ENCODE measurements at regions not wholly inside any gene's neighbourhood (a gene's known extent, or its start where the extent isn't known, plus 50 kb on each side); places are given as distances from the start of the nearest gene placed in this dataset.

DNA sequence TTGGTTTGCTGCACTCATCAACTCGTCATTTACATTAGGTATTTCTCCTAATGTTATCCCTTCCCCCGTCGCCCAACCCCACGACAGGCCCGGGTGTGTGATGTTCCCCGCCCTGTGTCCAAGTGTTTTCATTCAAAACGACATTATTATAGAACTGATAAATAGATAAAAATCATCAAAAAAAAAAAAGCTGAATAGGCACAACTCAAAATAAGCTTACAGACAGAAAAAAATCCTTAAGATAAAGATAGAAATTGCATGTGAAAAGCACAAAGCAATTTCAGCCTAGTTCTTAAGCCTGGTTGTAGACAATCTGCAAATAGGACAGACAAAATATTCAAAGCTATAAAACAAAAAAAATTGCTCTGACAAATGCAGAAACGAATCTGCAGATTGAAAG, 142.9 kb upstream of the LNX1 start:
- Histone ChIP-seq H3K27ac (ENCODE audit: low read depth in 1 of 2, low read length in 1 of 2) (no peak overlapping the region), H3K4me3 (ENCODE audit: low read length in 2 of 2) (no peak overlapping the region), H3K36me3 (ENCODE audit: control insufficient read depth in 2 of 2, insufficient read depth in 2 of 2, low read length in 1 of 2) (no peaks in the 10 kb centered on the region), H3K9me3 (ENCODE audit: control insufficient read depth in 2 of 2, insufficient read depth in 1 of 2, low read length in 1 of 2) (no peaks in the 10 kb centered on the region), H3K4me1 (ENCODE audit: control insufficient read depth in 2 of 2, insufficient read depth in 2 of 2, low read length in 2 of 2) (no peaks in the 10 kb centered on the region), H3K27me3 (ENCODE audit: control insufficient read depth in 2 of 2, insufficient read depth in 1 of 2, low read length in 1 of 2) (no peaks in the 10 kb centered on the region)
- WGBS = 91% methylated on average over 8 of the region's 8 CpGs
- DNase-seq (ENCODE audit: low read depth in 6 of 9, low spot score in 9 of 9) = no peak

DNA sequence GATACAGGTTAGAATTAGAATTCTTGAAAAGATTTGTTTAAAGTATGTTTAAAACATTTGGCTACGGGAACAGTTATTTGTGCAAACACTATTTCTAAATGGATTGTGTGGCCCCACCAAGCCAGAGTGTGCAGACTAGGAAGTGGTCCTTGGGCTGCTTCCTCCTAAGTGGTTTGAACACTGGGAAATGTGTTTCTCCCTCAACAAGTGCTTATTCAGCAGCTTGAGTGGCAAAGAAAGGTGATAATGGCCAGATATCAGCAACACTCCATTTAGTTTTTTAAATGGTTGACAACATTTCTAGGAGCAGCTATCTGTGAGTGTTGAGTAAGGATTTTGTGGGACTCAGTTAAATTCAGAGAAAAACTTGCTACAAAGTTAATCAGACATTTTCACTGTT, 141.4 kb upstream of the LNX1 start:
- Histone ChIP-seq H3K27ac (ENCODE audit: low read depth in 1 of 2, low read length in 1 of 2) (no peak overlapping the region), H3K4me1 (ENCODE audit: control insufficient read depth in 2 of 2, insufficient read depth in 2 of 2, low read length in 2 of 2) (no peaks in the 10 kb centered on the region), H3K27me3 (ENCODE audit: control insufficient read depth in 2 of 2, insufficient read depth in 1 of 2, low read length in 1 of 2) (no peaks in the 10 kb centered on the region), H3K4me3 (ENCODE audit: low read length in 2 of 2) (no peak overlapping the region), H3K36me3 (ENCODE audit: control insufficient read depth in 2 of 2, insufficient read depth in 2 of 2, low read length in 1 of 2) (no peaks in the 10 kb centered on the region), H3K9me3 (ENCODE audit: control insufficient read depth in 2 of 2, insufficient read depth in 1 of 2, low read length in 1 of 2) (no peaks in the 10 kb centered on the region)
- no peak for DNase-seq (ENCODE audit: low read depth in 6 of 9, low spot score in 9 of 9)
- 62% methylated on average over 1 of the region's 1 CpG for WGBS

DNA sequence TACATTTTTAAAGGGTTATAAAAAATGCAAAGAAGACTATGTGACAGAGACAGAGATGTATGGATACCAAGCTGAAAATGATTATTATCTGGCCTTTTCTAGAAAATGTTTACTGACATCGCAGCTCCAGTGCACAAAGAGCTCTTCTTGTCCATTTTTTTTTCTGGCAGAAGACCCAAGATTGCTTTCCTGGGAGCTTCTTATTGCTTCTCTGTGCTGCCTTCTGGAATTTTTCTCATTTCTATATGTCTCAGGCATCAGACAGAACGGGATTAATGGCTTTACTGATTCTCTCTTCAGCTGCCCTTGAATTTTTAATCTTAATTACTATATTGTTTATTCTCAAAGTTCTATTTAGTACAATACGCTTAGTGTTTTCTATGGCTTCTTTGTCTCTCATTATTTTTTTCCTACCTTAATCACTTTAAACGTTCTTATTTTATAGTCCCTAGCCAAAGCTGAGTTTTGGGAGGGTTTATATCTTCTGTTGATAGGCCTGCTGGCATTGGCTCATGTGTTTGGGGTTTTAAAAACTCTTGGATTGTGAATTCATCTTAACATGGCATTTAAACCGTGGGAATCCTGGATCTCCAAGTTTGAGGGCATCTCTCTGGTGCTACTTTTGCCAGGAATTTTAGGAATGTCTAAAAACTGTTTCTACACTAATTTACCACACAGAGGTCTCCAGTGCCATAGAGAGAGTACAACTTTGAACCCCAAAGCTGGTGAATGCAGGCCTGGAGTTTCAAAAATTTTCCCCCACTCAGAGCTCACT, 138.9 kb upstream of the LNX1 start:
- no peak overlapping the region for H3K4me3 ChIP-seq (ENCODE audit: low read length in 2 of 2)
- H3K4me1 ChIP-seq (ENCODE audit: control insufficient read depth in 2 of 2, insufficient read depth in 2 of 2, low read length in 2 of 2) = no peaks in the 10 kb centered on the region
- DNase-seq (ENCODE audit: low read depth in 6 of 9, low spot score in 9 of 9) = no peak
- no peaks in the 10 kb centered on the region for H3K9me3 ChIP-seq (ENCODE audit: control insufficient read depth in 2 of 2, insufficient read depth in 1 of 2, low read length in 1 of 2)
- no peaks in the 10 kb centered on the region for H3K27me3 ChIP-seq (ENCODE audit: control insufficient read depth in 2 of 2, insufficient read depth in 1 of 2, low read length in 1 of 2)
- no peaks in the 10 kb centered on the region for H3K36me3 ChIP-seq (ENCODE audit: control insufficient read depth in 2 of 2, insufficient read depth in 2 of 2, low read length in 1 of 2)
- WGBS = 74% methylated on average over 5 of the region's 5 CpGs
- no peak overlapping the region for H3K27ac ChIP-seq (ENCODE audit: low read depth in 1 of 2, low read length in 1 of 2)

DNA sequence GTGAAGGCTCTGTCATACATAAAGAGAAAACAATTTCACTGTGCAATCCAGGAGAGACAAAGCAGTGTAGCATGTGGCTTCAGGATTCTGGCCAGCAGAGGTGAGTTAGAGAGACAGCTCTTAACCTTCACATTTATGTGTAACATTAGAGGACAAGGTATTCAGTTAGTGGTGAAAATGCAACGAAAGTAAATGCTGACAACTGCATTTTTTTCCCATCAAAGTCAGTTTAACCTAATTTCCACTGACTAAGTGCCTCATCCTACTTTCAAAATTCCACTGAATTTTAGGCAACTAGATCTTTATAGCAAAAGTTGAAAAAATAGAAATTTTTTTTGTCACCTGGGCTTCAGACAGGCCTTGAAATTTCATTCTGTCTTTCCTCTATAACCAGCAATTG, 130.8 kb upstream of the LNX1 start:
- H3K27me3 ChIP-seq (ENCODE audit: control insufficient read depth in 2 of 2, insufficient read depth in 1 of 2, low read length in 1 of 2) = no peaks in the 10 kb centered on the region
- no peak overlapping the region for H3K27ac ChIP-seq (ENCODE audit: low read depth in 1 of 2, low read length in 1 of 2)
- no peaks in the 10 kb centered on the region for H3K36me3 ChIP-seq (ENCODE audit: control insufficient read depth in 2 of 2, insufficient read depth in 2 of 2, low read length in 1 of 2)
- H3K9me3 ChIP-seq (ENCODE audit: control insufficient read depth in 2 of 2, insufficient read depth in 1 of 2, low read length in 1 of 2) = no peaks in the 10 kb centered on the region
- DNase-seq (ENCODE audit: low read depth in 6 of 9, low spot score in 9 of 9) = no peak
- no peak overlapping the region for H3K4me3 ChIP-seq (ENCODE audit: low read length in 2 of 2)
- 87% methylated on average over 1 of the region's 1 CpG for WGBS
- no peaks in the 10 kb centered on the region for H3K4me1 ChIP-seq (ENCODE audit: control insufficient read depth in 2 of 2, insufficient read depth in 2 of 2, low read length in 2 of 2)

DNA sequence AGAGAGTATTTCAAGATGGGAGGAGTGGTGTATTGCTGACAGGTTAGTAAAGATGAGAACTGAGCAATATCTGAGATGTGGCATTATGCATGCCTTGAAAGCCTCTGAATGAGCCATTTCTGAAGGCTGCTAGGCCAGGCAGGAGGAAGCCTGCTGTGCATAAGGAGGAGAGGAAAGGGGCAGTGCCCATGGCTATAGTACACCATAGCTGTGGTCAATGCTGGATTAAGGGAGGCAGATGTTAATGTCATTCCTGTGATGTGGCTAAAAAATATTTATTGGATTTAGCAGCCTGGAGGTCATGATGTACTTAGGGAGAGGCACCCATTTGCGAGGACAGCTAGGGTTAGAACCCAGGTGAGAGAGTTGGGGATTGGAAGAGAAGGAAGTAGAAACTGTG, 130.0 kb upstream of the LNX1 start:
- Histone ChIP-seq H3K9me3 (ENCODE audit: control insufficient read depth in 2 of 2, insufficient read depth in 1 of 2, low read length in 1 of 2) (no peaks in the 10 kb centered on the region), H3K27me3 (ENCODE audit: control insufficient read depth in 2 of 2, insufficient read depth in 1 of 2, low read length in 1 of 2) (no peaks in the 10 kb centered on the region), H3K4me3 (ENCODE audit: low read length in 2 of 2) (no peak overlapping the region), H3K4me1 (ENCODE audit: control insufficient read depth in 2 of 2, insufficient read depth in 2 of 2, low read length in 2 of 2) (no peaks in the 10 kb centered on the region), H3K27ac (ENCODE audit: low read depth in 1 of 2, low read length in 1 of 2) (no peak overlapping the region), H3K36me3 (ENCODE audit: control insufficient read depth in 2 of 2, insufficient read depth in 2 of 2, low read length in 1 of 2) (no peaks in the 10 kb centered on the region)
- DNase-seq (ENCODE audit: low read depth in 6 of 9, low spot score in 9 of 9) = no peak
- 100% methylated on average over 1 of the region's 1 CpG for WGBS

DNA sequence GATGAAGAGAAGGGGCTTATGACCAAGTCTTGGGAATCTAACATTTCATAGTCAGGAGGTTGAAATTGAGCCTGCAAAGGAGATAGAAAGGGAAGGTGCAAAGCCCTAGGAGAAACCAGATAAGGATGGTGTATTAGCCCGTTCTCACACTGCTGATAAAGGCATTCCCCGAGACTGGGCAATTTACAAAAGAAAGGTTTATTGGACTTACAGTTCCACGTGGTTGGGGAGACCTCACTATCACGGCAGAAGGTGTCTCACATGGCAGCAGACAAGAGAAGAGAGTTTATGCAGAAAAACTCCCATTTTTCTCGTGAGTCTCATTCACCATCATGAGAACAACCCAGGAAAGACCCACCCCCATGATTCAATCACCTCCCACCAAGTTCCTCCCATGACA, 129.5 kb upstream of the LNX1 start:
- no peaks in the 10 kb centered on the region for H3K27me3 ChIP-seq (ENCODE audit: control insufficient read depth in 2 of 2, insufficient read depth in 1 of 2, low read length in 1 of 2)
- WGBS = 89% methylated on average over 5 of the region's 5 CpGs
- no peak for DNase-seq (ENCODE audit: low read depth in 6 of 9, low spot score in 9 of 9)
- no peaks in the 10 kb centered on the region for H3K36me3 ChIP-seq (ENCODE audit: control insufficient read depth in 2 of 2, insufficient read depth in 2 of 2, low read length in 1 of 2)
- H3K4me1 ChIP-seq (ENCODE audit: control insufficient read depth in 2 of 2, insufficient read depth in 2 of 2, low read length in 2 of 2) = no peaks in the 10 kb centered on the region
- no peaks in the 10 kb centered on the region for H3K9me3 ChIP-seq (ENCODE audit: control insufficient read depth in 2 of 2, insufficient read depth in 1 of 2, low read length in 1 of 2)
- no peak overlapping the region for H3K27ac ChIP-seq (ENCODE audit: low read depth in 1 of 2, low read length in 1 of 2)
- H3K4me3 ChIP-seq (ENCODE audit: low read length in 2 of 2) = no peak overlapping the region

DNA sequence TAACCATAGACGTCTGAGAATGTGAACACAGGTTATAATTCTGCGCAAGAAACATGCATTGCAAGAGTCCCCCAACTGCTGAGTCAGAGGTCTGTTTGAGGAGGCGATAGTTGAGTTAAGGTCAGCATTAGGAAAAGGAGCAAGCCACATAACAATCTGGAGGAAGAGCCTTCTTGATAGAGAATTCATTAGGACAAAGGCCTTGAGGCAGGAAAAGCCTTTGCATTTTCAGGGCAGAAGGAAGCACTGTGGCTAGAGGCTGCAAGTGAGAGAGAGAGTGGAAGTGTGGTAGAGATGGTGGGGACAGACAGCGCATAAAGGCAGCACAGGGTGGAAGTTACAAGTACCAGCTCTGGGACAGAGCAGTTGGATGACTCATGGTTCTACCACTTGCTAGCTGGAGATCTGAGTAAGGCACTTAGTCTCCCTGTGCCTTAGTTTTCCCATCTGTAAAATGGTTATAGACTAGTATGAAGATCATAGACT, 125.8 kb upstream of the LNX1 start:
- H3K27me3 ChIP-seq (ENCODE audit: control insufficient read depth in 2 of 2, insufficient read depth in 1 of 2, low read length in 1 of 2) = no peaks in the 10 kb centered on the region

DNA sequence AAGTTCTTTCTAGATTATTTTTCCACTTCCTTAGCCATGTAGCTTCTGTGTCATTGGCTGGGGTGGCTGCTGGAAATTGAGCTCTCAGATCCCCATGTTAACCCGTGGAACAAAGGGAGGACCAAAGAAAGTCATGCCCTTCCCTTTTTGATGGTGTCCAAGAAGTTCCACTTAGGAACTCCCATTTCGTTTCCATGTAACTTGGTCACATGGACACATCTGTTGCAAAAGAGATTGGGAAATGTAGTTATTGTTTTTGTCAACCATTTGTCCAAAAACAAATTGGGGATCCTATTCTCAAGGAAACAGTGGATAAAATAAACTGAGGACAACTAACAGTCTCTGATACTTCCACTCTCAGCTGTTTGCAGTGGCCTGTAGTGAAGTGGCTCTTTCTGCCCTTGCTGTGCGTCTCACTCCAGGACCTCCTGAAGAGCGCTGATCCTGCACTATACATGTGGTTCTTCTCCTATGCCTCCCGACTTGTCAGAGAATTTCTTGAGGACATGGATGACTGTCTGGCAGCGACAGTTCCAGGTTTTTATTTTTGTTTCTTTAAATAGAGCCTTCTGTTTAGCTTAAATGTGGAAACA, 125.3 kb upstream of the LNX1 start:
- no peak overlapping the region for H3K27ac ChIP-seq (ENCODE audit: low read depth in 1 of 2, low read length in 1 of 2)
- H3K27me3 ChIP-seq (ENCODE audit: control insufficient read depth in 2 of 2, insufficient read depth in 1 of 2, low read length in 1 of 2) = no peaks in the 10 kb centered on the region
- H3K36me3 ChIP-seq (ENCODE audit: control insufficient read depth in 2 of 2, insufficient read depth in 2 of 2, low read length in 1 of 2) = no peaks in the 10 kb centered on the region
- H3K9me3 ChIP-seq (ENCODE audit: control insufficient read depth in 2 of 2, insufficient read depth in 1 of 2, low read length in 1 of 2) = no peaks in the 10 kb centered on the region
- H3K4me1 ChIP-seq (ENCODE audit: control insufficient read depth in 2 of 2, insufficient read depth in 2 of 2, low read length in 2 of 2) = no peaks in the 10 kb centered on the region
- no peak for DNase-seq (ENCODE audit: low read depth in 6 of 9, low spot score in 9 of 9)
- no peak overlapping the region for H3K4me3 ChIP-seq (ENCODE audit: low read length in 2 of 2)
- WGBS = 68% methylated on average over 6 of the region's 6 CpGs

More for the DNA sequence above, 125.8 kb upstream of the LNX1 start:
- 42% methylated on average over 4 of the region's 4 CpGs for WGBS
- H3K4me3 ChIP-seq (ENCODE audit: low read length in 2 of 2) = no peak overlapping the region
- H3K27ac ChIP-seq (ENCODE audit: low read depth in 1 of 2, low read length in 1 of 2) = no peak overlapping the region
- H3K36me3 ChIP-seq (ENCODE audit: control insufficient read depth in 2 of 2, insufficient read depth in 2 of 2, low read length in 1 of 2) = no peaks in the 10 kb centered on the region
- H3K4me1 ChIP-seq (ENCODE audit: control insufficient read depth in 2 of 2, insufficient read depth in 2 of 2, low read length in 2 of 2) = no peaks in the 10 kb centered on the region
- no peaks in the 10 kb centered on the region for H3K9me3 ChIP-seq (ENCODE audit: control insufficient read depth in 2 of 2, insufficient read depth in 1 of 2, low read length in 1 of 2)
- DNase-seq (ENCODE audit: low read depth in 6 of 9, low spot score in 9 of 9) = no peak

DNA sequence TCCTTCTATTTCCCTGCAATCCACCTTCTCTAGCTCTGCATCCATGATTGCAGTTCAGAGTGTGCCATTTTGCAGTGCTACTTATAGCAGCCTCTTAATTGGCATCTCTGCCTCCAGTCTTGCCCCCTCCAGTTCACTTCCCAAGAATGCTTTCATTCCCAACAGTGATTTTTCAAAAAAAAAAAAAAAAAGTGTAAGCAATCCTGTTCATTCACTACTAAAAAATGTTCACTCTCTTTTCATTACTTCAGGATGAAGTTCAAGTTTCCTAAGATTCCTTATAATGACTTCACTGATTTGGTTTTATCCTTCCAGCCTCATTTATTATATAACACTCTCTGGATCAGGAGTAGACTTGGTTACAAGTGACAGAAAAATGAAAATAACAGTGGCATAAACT, 124.7 kb upstream of the LNX1 start:
- H3K27ac ChIP-seq (ENCODE audit: low read depth in 1 of 2, low read length in 1 of 2) = no peak overlapping the region
- no peaks in the 10 kb centered on the region for H3K9me3 ChIP-seq (ENCODE audit: control insufficient read depth in 2 of 2, insufficient read depth in 1 of 2, low read length in 1 of 2)
- H3K27me3 ChIP-seq (ENCODE audit: control insufficient read depth in 2 of 2, insufficient read depth in 1 of 2, low read length in 1 of 2) = no peaks in the 10 kb centered on the region
- H3K36me3 ChIP-seq (ENCODE audit: control insufficient read depth in 2 of 2, insufficient read depth in 2 of 2, low read length in 1 of 2) = no peaks in the 10 kb centered on the region
- no peak overlapping the region for H3K4me3 ChIP-seq (ENCODE audit: low read length in 2 of 2)
- DNase-seq (ENCODE audit: low read depth in 6 of 9, low spot score in 9 of 9) = no peak
- H3K4me1 ChIP-seq (ENCODE audit: control insufficient read depth in 2 of 2, insufficient read depth in 2 of 2, low read length in 2 of 2) = no peaks in the 10 kb centered on the region
